Cardiac fibroblast (primary cell): ENCODE measurements at regions not wholly inside any gene's neighbourhood (a gene's known extent, or its start where the extent isn't known, plus 50 kb on each side); places are given as distances from the start of the nearest gene placed in this dataset.

Experiments used
- DNase-seq, 2 donors: peaks; one replicate each; pipeline versions ENCODE4 v3.0.0 to v3.0.0-alpha.2; 2010; ENCODE audit warnings: low read depth in 2 of 2
- H3K4me3 ChIP-seq, 2 donors: replicated peaks in 1 of 2; 1 replicate in 1 of 2; 2 replicates in 1 of 2; pipeline ENCODE4 v1.5.1; 2011; ENCODE audit warnings: low read depth in 2 of 2, low read length in 2 of 2, mild to moderate bottlenecking in 2 of 2, moderate library complexity in 1 of 2
- CTCF ChIP-seq: IDR thresholded peaks from one replicate; pipeline ENCODE4 v1.5.1; 2011; ENCODE audit warnings: low read depth, mild to moderate bottlenecking, low read length, inconsistent platforms

- no peak for TF ChIP-seq CTCF
- no peak for DNase-seq
- no peak overlapping the region for H3K4me3 ChIP-seq
Observed at GRCh38 chr3:88960019-88960418, 147.4 kb upstream of the EPHA3 start.

GRCh38 chr3:88963003-88963402 is 144.4 kb upstream of the EPHA3 start:
- no peak overlapping the region for H3K4me3 ChIP-seq
- TF ChIP-seq CTCF, result no peak
- no peak for DNase-seq

GRCh38 chr3:88979760-88980159 is 127.7 kb upstream of the EPHA3 start:
- no peak for TF ChIP-seq CTCF
- DNase-seq, result no peak

GRCh38 chr3:88983458-88983857 is 124.0 kb upstream of the EPHA3 start:
- H3K4me3 ChIP-seq, result no peak overlapping the region
- TF ChIP-seq CTCF, result no peak
- DNase-seq, result no peak

More at GRCh38 chr3:88979760-88980159, 127.7 kb upstream of the EPHA3 start:
- H3K4me3 ChIP-seq, result no peak overlapping the region

- DNase-seq, result no peak
- TF ChIP-seq CTCF, result no peak
- no peak overlapping the region for H3K4me3 ChIP-seq
Observed at GRCh38 chr3:88984256-88984655, 123.2 kb upstream of the EPHA3 start.

GRCh38 chr3:88984832-88985231 is 122.6 kb upstream of the EPHA3 start:
- DNase-seq, result no peak
- H3K4me3 ChIP-seq, result no peak overlapping the region
- TF ChIP-seq CTCF, result no peak

- no peak for TF ChIP-seq CTCF
- no peak for DNase-seq
Observed at GRCh38 chr3:88985491-88985890, 121.9 kb upstream of the EPHA3 start.

More at GRCh38 chr3:88985491-88985890, 121.9 kb upstream of the EPHA3 start:
- H3K4me3 ChIP-seq, result no peak overlapping the region
